Right lobe of liver (tissue), 4 donors: ENCODE measurements at regions not wholly inside any gene's neighbourhood (a gene's known extent, or its start where the extent isn't known, plus 50 kb on each side); places are given as distances from the start of the nearest gene placed in this dataset.

ENCODE experiments used
- CTCF ChIP-seq, 4 donors: fragments of 200-600 bp in 3 of 4; fragments of 450-650 bp in 1 of 4; IDR thresholded peaks; one replicate each; pipeline versions ENCODE4 v1.5.1 to v1.8.0; 2016 to 2022; ENCODE audit warnings: antibody characterized with exemption in 4 of 4, mild to moderate bottlenecking in 2 of 4
- POLR2A ChIP-seq: fragments of 450-650 bp; IDR thresholded peaks from one replicate; pipeline ENCODE4 v1.6.1; 2017; ENCODE audit warnings: antibody characterized with exemption, mild to moderate bottlenecking
- donor health status: DM: no; HTN: no; CAD: no.
- donor health status: DM: no; HTN: no; CAD: no.
- donor health status: DM: no; HTN: yes; CAD: no.

GRCh38 chr19:31103228-31103627 lies 246.0 kb downstream of the TSHZ3 start:
- no peak for TF ChIP-seq CTCF (IDR thresholded peaks at IDR 0.05)
- TF ChIP-seq POLR2A: no peak
